ENCODE measurements at regions not wholly inside any gene's neighbourhood (a gene's known extent, or its start where the extent isn't known, plus 50 kb on each side); places are given as distances from the start of the nearest gene placed in this dataset.
"Not testable (repeated sequence)": the region's sequence is repeated elsewhere in the genome, so short reads cannot be mapped to it uniquely, and the experiment has no call there.

GRCh38 chr1:143721024-143721373 is 250.8 kb downstream of the FAM72C start:
- no peak for TF ChIP-seq POLR2AphosphoS5 (IDR thresholded peaks at IDR 0.05)
- Histone ChIP-seq H3K27me3 (no peaks in the 10 kb centered on the region), H3K4me3 (peak overlapping the region in 2 of 3 donors; percentile 16 to 57), H3K36me3 (no peaks in the 10 kb centered on the region), H3K27ac (peak overlapping the region in 1 of 2 donors; percentile 48), H3K9me3 (no peaks in the 10 kb centered on the region), H3K4me1 (no peaks in the 10 kb centered on the region)
- intact Hi-C loops (cut with DNase I; ENCODE audit: low total_unique reads): no loop called here
- no peak for DNase-seq (ENCODE audit: low spot score in 2 of 2)

DNA sequence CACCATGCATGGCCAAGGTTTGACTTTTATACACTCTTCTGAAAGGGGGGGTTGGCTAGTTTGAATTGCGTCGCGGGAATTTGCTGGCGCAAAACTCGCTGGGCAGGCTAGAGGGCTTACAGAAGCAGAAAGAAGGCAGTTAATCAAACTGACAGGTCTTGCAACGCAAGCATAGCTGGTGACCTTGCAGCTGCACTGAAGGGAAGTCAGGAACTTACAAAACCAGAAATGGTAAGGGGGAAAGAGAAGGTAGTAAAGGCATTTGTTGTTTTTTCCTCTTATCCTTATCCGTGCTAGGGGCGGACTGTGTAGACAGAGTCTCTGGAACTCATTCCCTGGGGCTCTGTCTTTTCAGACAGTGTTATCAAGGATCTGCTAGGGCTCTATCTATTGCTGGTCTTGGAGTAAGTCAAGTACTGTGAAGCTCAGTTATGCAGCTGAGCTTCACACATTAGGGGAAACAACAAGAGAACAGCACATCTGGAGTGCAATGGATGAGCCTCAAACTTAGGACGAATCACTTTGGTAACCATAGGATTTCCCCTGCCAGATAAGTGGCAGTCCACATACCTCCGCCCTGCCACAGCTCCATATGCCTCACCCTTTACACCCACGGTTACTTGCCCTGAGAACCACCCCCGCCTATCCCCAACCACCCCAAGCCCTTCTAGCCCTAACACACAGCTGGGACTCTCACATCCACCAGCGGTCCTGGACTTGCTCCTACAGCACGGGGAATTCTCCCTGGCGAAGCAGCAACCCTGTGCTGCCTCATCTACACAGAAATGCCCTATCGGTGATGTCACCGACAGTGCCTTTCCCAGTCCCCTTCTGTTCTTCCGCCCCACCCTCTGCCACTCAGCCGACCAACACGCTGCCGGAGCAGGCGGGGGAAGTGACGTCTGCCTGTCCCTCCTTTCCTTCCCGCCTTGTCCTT is 251.4 kb downstream of the FAM72C start:
- Histone ChIP-seq H3K4me1 (no peaks in the 10 kb centered on the region), H3K27ac (peak overlapping the region in 1 of 2 donors; percentile 48), H3K36me3 (no peaks in the 10 kb centered on the region), H3K27me3 (no peaks in the 10 kb centered on the region), H3K4me3 (peak overlapping the region in 2 of 3 donors; percentile 16 to 57), H3K9me3 (no peaks in the 10 kb centered on the region)
- TF ChIP-seq, protein P1, sequence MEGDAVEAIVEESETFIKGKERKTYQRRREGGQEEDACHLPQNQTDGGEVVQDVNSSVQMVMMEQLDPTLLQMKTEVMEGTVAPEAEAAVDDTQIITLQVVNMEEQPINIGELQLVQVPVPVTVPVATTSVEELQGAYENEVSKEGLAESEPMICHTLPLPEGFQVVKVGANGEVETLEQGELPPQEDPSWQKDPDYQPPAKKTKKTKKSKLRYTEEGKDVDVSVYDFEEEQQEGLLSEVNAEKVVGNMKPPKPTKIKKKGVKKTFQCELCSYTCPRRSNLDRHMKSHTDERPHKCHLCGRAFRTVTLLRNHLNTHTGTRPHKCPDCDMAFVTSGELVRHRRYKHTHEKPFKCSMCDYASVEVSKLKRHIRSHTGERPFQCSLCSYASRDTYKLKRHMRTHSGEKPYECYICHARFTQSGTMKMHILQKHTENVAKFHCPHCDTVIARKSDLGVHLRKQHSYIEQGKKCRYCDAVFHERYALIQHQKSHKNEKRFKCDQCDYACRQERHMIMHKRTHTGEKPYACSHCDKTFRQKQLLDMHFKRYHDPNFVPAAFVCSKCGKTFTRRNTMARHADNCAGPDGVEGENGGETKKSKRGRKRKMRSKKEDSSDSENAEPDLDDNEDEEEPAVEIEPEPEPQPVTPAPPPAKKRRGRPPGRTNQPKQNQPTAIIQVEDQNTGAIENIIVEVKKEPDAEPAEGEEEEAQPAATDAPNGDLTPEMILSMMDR (IDR thresholded peaks at IDR 0.05): no peak
- TF ChIP-seq POLR2A (IDR thresholded peaks at IDR 0.05): no peak
- no peak for TF ChIP-seq POLR2AphosphoS5 (IDR thresholded peaks at IDR 0.05)
- DNase-seq (ENCODE audit: low spot score in 2 of 2): no peak
- intact Hi-C loops (cut with DNase I; ENCODE audit: low total_unique reads): no loop called here

GRCh38 chr1:143718524-143718923 is 253.3 kb downstream of the FAM72C start:
- Histone ChIP-seq H3K27me3 (no peaks in the 10 kb centered on the region), H3K36me3 (no peaks in the 10 kb centered on the region)

DNA sequence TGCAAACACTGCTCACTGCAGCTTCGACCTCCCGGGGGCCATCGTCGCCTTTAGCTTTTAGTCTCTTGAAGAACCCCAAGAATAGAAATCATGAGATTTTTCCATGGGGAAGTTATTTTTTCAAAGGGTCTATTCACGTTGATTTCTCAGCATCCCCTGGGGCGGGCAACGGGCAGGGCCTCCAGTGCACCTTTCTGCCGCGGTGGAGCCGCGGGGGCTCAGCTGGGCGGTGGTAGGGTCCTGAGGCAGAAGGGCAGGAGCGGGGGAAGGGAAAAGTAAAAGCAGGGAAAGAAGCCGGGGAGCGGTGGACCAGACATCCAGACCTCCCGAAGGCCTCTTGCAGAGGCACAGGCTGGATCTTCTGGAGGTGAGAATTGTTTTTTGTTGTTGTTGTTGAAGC is 253.8 kb downstream of the FAM72C start:
- Histone ChIP-seq H3K9me3 (no peaks in the 10 kb centered on the region), H3K36me3 (no peaks in the 10 kb centered on the region), H3K27me3 (no peaks in the 10 kb centered on the region), H3K27ac (no peak overlapping the region), H3K4me3 (no peak overlapping the region), H3K4me1 (no peaks in the 10 kb centered on the region)
- intact Hi-C loops (cut with DNase I; ENCODE audit: low total_unique reads): no loop called here
- no peak for TF ChIP-seq POLR2A (IDR thresholded peaks at IDR 0.05)
- no peak for TF ChIP-seq POLR2AphosphoS5 (IDR thresholded peaks at IDR 0.05)
- TF ChIP-seq, protein P1 (IDR thresholded peaks at IDR 0.05): no peak
- no peak for DNase-seq (ENCODE audit: low spot score in 2 of 2)

More at GRCh38 chr1:143718524-143718923, 253.3 kb downstream of the FAM72C start:
- Histone ChIP-seq H3K9me3 (no peaks in the 10 kb centered on the region), H3K27ac (no peak overlapping the region), H3K4me1 (no peaks in the 10 kb centered on the region), H3K4me3 (no peak overlapping the region)
- intact Hi-C loops (cut with DNase I; ENCODE audit: low total_unique reads): no loop called here
- TF ChIP-seq POLR2AphosphoS5 (IDR thresholded peaks at IDR 0.05): no peak
- no peak for TF ChIP-seq POLR2A (IDR thresholded peaks at IDR 0.05)
- TF ChIP-seq, protein P1 (IDR thresholded peaks at IDR 0.05): no peak
- no peak for DNase-seq (ENCODE audit: low spot score in 2 of 2)

GRCh38 chr1:143717434-143717833 is 254.4 kb downstream of the FAM72C start:
- no peak for DNase-seq (ENCODE audit: low spot score in 2 of 2)
- Histone ChIP-seq H3K9me3 (no peaks in the 10 kb centered on the region), H3K36me3 (no peaks in the 10 kb centered on the region), H3K4me3 (no peak overlapping the region), H3K27ac (no peak overlapping the region), H3K27me3 (no peaks in the 10 kb centered on the region), H3K4me1 (no peaks in the 10 kb centered on the region)
- TF ChIP-seq POLR2A (IDR thresholded peaks at IDR 0.05): no peak
- TF ChIP-seq POLR2AphosphoS5 (IDR thresholded peaks at IDR 0.05): no peak
- TF ChIP-seq, protein P1 (IDR thresholded peaks at IDR 0.05): no peak
- intact Hi-C loops (cut with DNase I; ENCODE audit: low total_unique reads): no loop called here

DNA sequence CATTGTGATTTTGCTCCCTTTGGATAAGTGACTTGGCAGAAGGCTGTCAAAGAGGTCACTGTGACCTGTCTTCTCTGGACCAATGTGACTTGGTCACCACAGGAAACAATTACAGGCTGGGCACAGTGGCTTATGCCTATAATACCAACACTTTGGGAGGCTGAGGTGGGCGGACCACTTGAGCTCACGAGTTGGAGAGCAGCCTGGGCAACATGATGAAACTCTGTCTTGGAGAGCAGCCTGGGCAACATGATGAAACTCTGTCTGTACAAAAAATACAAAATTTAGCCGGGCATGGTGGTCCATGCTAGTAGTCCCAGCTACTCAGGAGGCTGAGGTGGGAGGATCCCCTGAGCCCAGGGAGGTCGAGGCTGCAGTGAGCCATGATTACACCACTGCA is 256.9 kb downstream of the FAM72C start:
- H3K36me3 ChIP-seq; H3K4me1 ChIP-seq; H3K27ac ChIP-seq; H3K27me3 ChIP-seq; intact Hi-C loops (cut with DNase I; ENCODE audit: low total_unique reads); DNase-seq (ENCODE audit: low spot score in 2 of 2); H3K4me3 ChIP-seq; H3K9me3 ChIP-seq: not testable (repeated sequence)

Data from breast epithelium (tissue), 4 donors.